ENCODE measurements at regions not wholly inside any gene's neighbourhood (a gene's known extent, or its start where the extent isn't known, plus 50 kb on each side); places are given as distances from the start of the nearest gene placed in this dataset.

GRCh38 chr13:59495299-59495698 lies 668.4 kb downstream of the DIAPH3 start:
- Mint-ChIP-seq H3K27ac (ENCODE audit: unreplicated experiment) (no peak overlapping the region), H3K4me3 (ENCODE audit: unreplicated experiment) (no peak overlapping the region), H3K36me3 (ENCODE audit: low read depth) (no peaks in the 10 kb centered on the region), H3K9me3 (ENCODE audit: low read depth) (no peaks in the 10 kb centered on the region), H3K27me3 (ENCODE audit: low read depth) (peaks cover 3% of the 10 kb centered on the region), H3K4me1 (ENCODE audit: low read depth) (peaks cover 32% of the 10 kb centered on the region)
- DNase-seq (ENCODE audit: low spot score): no peak
- TF ChIP-seq, protein P1, sequence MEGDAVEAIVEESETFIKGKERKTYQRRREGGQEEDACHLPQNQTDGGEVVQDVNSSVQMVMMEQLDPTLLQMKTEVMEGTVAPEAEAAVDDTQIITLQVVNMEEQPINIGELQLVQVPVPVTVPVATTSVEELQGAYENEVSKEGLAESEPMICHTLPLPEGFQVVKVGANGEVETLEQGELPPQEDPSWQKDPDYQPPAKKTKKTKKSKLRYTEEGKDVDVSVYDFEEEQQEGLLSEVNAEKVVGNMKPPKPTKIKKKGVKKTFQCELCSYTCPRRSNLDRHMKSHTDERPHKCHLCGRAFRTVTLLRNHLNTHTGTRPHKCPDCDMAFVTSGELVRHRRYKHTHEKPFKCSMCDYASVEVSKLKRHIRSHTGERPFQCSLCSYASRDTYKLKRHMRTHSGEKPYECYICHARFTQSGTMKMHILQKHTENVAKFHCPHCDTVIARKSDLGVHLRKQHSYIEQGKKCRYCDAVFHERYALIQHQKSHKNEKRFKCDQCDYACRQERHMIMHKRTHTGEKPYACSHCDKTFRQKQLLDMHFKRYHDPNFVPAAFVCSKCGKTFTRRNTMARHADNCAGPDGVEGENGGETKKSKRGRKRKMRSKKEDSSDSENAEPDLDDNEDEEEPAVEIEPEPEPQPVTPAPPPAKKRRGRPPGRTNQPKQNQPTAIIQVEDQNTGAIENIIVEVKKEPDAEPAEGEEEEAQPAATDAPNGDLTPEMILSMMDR (IDR thresholded peaks at IDR 0.05): no peak

GRCh38 chr13:59495936-59496512 lies 667.7 kb downstream of the DIAPH3 start:
- H3K4me1 Mint-ChIP-seq (ENCODE audit: low read depth): peaks cover 32% of the 10 kb centered on the region
- no peaks in the 10 kb centered on the region for H3K9me3 Mint-ChIP-seq (ENCODE audit: low read depth)
- H3K27ac Mint-ChIP-seq (ENCODE audit: unreplicated experiment): no peak overlapping the region
- TF ChIP-seq, protein P1 (IDR thresholded peaks at IDR 0.05): no peak
- H3K27me3 Mint-ChIP-seq (ENCODE audit: low read depth): peaks cover 3% of the 10 kb centered on the region
- no peaks in the 10 kb centered on the region for H3K36me3 Mint-ChIP-seq (ENCODE audit: low read depth)
- DNase-seq (ENCODE audit: low spot score): no peak
- H3K4me3 Mint-ChIP-seq (ENCODE audit: unreplicated experiment): no peak overlapping the region

- no peak overlapping the region for H3K4me3 Mint-ChIP-seq (ENCODE audit: unreplicated experiment)
- no peak overlapping the region for H3K27ac Mint-ChIP-seq (ENCODE audit: unreplicated experiment)
- H3K27me3 Mint-ChIP-seq (ENCODE audit: low read depth): peaks cover 3% of the 10 kb centered on the region
- no peaks in the 10 kb centered on the region for H3K9me3 Mint-ChIP-seq (ENCODE audit: low read depth)
- no peak for DNase-seq (ENCODE audit: low spot score)
- H3K4me1 Mint-ChIP-seq (ENCODE audit: low read depth): peaks cover 24% of the 10 kb centered on the region
- TF ChIP-seq, protein P1 (IDR thresholded peaks at IDR 0.05): no peak
- no peaks in the 10 kb centered on the region for H3K36me3 Mint-ChIP-seq (ENCODE audit: low read depth)
Measured at GRCh38 chr13:59497621-59498247, 666.0 kb downstream of the DIAPH3 start.

GRCh38 chr13:59501004-59501403 lies 662.7 kb downstream of the DIAPH3 start:
- Mint-ChIP-seq H3K9me3 (ENCODE audit: low read depth) (no peaks in the 10 kb centered on the region), H3K27me3 (ENCODE audit: low read depth) (peaks cover 10% of the 10 kb centered on the region), H3K4me3 (ENCODE audit: unreplicated experiment) (no peak overlapping the region), H3K4me1 (ENCODE audit: low read depth) (peaks cover 5% of the 10 kb centered on the region), H3K27ac (ENCODE audit: unreplicated experiment) (no peak overlapping the region), H3K36me3 (ENCODE audit: low read depth) (no peaks in the 10 kb centered on the region)
- DNase-seq (ENCODE audit: low spot score): no peak
- TF ChIP-seq, protein P1 (IDR thresholded peaks at IDR 0.05): no peak

GRCh38 chr13:59504407-59504806 lies 659.3 kb downstream of the DIAPH3 start:
- Mint-ChIP-seq H3K36me3 (ENCODE audit: low read depth) (no peaks in the 10 kb centered on the region), H3K4me3 (ENCODE audit: unreplicated experiment) (no peak overlapping the region), H3K4me1 (ENCODE audit: low read depth) (no peaks in the 10 kb centered on the region), H3K9me3 (ENCODE audit: low read depth) (no peaks in the 10 kb centered on the region), H3K27ac (ENCODE audit: unreplicated experiment) (no peak overlapping the region), H3K27me3 (ENCODE audit: low read depth) (peaks cover 6% of the 10 kb centered on the region)
- TF ChIP-seq, protein P1 (IDR thresholded peaks at IDR 0.05): no peak
- no peak for DNase-seq (ENCODE audit: low spot score)
